HL-60/S4 treated with phorbol 12-myristate 13-acetate at 8.2 ng/mL for 4 days and 3 days (cell line): ENCODE measurements at regions not wholly inside any gene's neighbourhood (a gene's known extent, or its start where the extent isn't known, plus 50 kb on each side); places are given as distances from the start of the nearest gene placed in this dataset.

Source experiments
- in situ Hi-C: fragments of 300-500 bp; cut with MboI; formaldehyde crosslinking; loops from 2 replicates; pipeline ENCODE4 v1.15.0; 2022; ENCODE audit warnings: low sequenced_read_pairs

GRCh38 chr16:85306071-85306792 is 194.0 kb upstream of the CIBAR2 start:
- in situ Hi-C loops, result no loop called here

GRCh38 chr16:85306793-85307551 is 194.7 kb upstream of the CIBAR2 start:
- in situ Hi-C loops, result no loop called here

GRCh38 chr16:85307552-85308364 is 195.5 kb upstream of the CIBAR2 start:
- in situ Hi-C loops, result no loop called here

- in situ Hi-C loops, result no loop called here
Observed at GRCh38 chr16:85308611-85309540, 196.6 kb upstream of the CIBAR2 start.

- in situ Hi-C loops, result no loop called here
Observed at GRCh38 chr16:85309656-85310587, 197.7 kb upstream of the CIBAR2 start.

- in situ Hi-C loops, result no loop called here
Observed at GRCh38 chr16:85310868-85311585, 198.8 kb upstream of the CIBAR2 start.

GRCh38 chr16:85311741-85312140 is 199.5 kb upstream of the CIBAR2 start:
- in situ Hi-C loops, result no loop called here

GRCh38 chr16:85312174-85312573 is 199.9 kb upstream of the CIBAR2 start:
- in situ Hi-C loops, result no loop called here

GRCh38 chr16:85312642-85313525 is 200.6 kb upstream of the CIBAR2 start:
- in situ Hi-C loops, result no loop called here

- in situ Hi-C loops, result no loop called here
Observed at GRCh38 chr16:85313526-85314301, 201.4 kb upstream of the CIBAR2 start.

- in situ Hi-C loops, result no loop called here
Observed at GRCh38 chr16:85314512-85314971, 202.3 kb upstream of the CIBAR2 start.

GRCh38 chr16:85315866-85316265 is 203.6 kb upstream of the CIBAR2 start:
- in situ Hi-C loops, result no loop called here

- in situ Hi-C loops, result no loop called here
Observed at GRCh38 chr16:85316321-85316919, 204.1 kb upstream of the CIBAR2 start.

GRCh38 chr16:85316944-85317343 is 204.7 kb upstream of the CIBAR2 start:
- in situ Hi-C loops, result no loop called here

- in situ Hi-C loops, result no loop called here
Observed at GRCh38 chr16:85317704-85318103, 205.4 kb upstream of the CIBAR2 start.

- in situ Hi-C loops, result no loop called here
Observed at GRCh38 chr16:85319208-85319983, 207.1 kb upstream of the CIBAR2 start.
